ENCODE measurements at regions not wholly inside any gene's neighbourhood (a gene's known extent, or its start where the extent isn't known, plus 50 kb on each side); places are given as distances from the start of the nearest gene placed in this dataset.

DNA sequence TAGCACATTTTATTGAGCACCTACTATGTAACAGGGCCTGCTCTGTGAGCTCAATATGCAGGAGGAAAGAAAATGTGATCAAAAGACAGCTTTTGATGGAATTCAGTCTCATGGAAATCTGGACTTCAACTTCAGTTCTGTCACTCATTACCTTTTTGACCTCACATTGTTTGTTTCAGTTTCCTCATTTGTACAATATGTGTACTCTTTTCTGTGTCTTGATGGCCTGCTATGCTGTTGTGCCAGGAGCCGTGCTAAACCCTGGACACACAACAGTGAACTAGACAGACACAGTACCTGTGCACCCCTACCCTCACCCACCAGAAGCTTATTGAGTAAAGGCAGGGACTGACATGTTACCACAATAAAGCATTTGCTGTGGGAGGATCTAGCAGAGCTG, 162.9 kb upstream of the FGGY start:
- no peak for DNase-seq

- DNase-seq: no peak
Observed at GRCh38 chr1:59135761-59136255, 161.1 kb upstream of the FGGY start.

- no peak for DNase-seq
Observed at GRCh38 chr1:59136541-59137275, 160.2 kb upstream of the FGGY start.

DNA sequence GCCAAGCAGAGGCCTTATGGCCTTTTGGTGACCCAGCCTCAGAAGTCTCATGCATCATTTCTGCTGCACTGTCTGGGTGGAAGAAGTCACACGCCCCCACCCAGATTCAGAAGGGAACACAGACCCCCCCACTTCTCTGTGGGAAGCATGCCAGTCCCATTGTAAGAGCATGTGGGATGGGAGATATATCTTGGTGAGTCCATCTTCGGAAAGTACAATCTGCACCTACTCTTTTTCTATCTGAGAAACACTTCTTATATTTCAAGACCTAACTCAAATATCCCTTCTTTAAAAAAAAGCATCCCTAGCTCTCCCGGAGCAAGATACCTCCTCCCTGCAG, 159.6 kb upstream of the FGGY start:
- DNase-seq: no peak

DNA sequence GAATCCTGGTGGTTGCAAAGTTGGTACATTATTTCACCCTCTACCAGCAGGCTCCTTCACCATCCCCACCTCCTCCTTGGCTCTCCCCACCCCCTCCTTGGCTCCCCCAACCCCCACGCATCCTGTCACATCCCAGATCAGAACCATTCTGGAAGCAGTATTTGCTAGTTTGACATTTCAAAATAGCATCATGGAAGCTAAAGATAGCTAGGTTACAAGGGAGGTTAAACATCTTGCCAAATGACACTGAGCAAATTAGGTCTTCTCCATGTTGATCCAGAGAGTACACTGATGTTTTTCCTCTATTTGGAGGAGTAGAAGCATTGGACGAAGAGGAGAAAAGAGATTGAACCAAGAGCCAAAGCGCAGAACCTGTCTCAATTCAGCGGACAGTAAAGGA, 158.9 kb upstream of the FGGY start:
- no peak for DNase-seq

DNA sequence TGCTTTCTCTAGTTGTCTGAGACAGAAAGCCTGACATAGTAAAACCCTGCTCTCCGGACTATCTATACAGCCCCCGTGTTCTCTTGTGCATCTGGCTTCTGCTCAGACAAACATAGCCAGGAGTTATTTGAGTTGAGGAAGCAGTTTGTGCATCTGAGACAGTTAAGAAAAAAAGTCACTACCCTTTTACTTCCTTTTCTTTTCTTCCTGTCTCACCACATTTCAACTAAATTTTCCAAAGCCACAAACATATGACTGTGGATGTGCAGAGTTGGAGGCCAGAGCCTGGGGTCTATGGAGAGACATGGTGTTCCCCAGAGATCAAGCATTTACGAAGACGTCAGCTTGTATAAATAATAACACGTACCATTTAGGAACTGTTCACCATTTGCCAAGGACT, 158.5 kb upstream of the FGGY start:
- DNase-seq: no peak

DNA sequence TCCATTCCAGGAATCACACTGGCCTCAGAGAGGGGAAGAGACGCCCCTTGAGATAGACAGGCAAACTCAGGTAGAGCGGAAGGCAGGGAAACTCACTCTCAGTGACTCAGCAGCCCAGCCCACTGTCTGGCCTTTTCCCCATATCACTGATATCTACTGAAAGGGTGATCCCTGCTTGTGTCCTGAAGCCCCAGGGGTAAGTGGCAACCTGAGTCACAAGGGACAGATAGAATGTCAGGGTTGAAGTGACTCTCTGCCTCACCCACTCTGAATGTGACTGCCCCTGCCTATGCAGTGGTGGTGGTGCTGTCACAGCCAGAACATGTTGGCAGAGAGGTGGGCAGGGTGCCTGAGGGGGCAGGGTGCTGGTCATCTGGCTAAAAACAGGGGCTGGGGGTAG, 157.5 kb upstream of the FGGY start:
- DNase-seq: no peak

- DNase-seq: no peak
Observed at GRCh38 chr1:59141267-59141863, 155.5 kb upstream of the FGGY start.

- no peak for DNase-seq
Observed at GRCh38 chr1:59142311-59143132, 154.4 kb upstream of the FGGY start.

DNA sequence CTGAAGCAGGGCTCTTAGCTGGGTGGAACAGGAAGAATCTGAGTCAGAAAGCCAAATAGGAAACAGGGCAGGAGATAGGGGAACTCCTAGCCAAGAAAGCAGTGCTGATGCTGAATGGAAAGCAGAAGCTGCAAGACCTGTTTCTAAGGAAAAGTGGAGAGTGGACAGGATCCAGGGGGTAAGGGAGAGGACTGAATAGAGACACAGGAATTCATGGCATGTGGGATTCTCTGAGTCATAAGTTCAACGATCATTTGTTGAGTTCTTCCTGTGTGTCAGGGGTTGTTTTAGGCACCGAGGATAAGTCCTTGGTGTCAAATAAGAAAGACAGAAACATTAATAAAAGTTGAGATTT, 153.8 kb upstream of the FGGY start:
- DNase-seq: no peak

GRCh38 chr1:59143811-59144210, 153.1 kb upstream of the FGGY start:
- DNase-seq: no peak

- no peak for DNase-seq
Observed at GRCh38 chr1:59144959-59145358, 151.9 kb upstream of the FGGY start.

- DNase-seq: no peak
Observed at GRCh38 chr1:59146056-59146455, 150.8 kb upstream of the FGGY start.

DNA sequence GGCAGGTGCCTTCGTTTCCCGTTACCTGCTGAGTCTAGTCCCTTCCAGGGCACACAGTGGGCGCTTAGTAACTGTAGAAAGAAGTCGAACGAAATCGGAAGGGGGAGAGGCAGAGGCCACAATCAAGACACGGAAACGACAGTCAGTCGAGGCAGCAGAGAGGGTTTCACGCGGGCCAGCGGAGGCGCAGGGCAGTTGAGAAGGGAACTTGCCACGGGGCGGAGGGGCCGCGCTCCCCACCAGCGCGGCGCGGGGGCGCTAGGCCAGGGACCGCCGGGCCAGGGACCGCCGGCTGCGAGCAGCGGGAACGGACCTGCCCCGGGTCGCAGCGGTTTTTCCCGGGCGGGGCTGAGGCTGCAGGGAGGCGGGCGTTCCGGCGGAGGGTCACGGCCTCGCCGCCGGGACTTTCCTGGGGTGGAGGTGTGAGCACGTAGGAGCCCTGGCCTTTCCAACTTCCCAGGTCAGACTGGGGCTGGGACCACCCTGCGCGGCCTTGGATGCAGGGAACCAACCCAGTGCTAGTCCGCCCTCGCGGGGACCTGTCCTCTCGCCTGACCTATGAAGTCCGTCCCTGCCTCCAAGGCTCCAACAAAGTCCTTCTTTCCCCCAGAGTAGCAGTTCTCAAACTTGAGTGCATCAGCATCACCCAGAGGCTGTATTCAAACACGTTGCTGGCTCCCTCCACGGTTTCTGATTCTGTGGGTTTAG, 150.1 kb upstream of the FGGY start:
- no peak for DNase-seq

DNA sequence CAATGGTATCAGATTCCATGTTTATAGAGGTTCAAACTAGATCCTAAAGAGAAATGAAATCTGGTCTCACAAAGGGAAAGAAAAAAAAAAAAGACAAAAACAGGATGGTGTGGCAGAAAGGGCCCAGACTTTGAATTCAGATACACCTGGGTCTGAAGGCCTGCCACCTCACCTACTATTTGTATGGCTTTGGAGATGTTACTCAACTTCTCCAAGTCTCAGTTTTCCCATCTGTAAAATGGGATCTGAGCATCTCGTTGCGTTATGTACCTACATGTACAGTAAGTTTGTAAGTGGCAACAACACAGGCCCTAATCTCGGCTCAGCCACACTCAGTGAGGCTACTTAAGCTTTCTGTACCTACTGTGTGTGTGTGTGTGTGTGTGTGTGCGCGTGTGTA, 147.5 kb upstream of the FGGY start:
- DNase-seq: no peak

DNA sequence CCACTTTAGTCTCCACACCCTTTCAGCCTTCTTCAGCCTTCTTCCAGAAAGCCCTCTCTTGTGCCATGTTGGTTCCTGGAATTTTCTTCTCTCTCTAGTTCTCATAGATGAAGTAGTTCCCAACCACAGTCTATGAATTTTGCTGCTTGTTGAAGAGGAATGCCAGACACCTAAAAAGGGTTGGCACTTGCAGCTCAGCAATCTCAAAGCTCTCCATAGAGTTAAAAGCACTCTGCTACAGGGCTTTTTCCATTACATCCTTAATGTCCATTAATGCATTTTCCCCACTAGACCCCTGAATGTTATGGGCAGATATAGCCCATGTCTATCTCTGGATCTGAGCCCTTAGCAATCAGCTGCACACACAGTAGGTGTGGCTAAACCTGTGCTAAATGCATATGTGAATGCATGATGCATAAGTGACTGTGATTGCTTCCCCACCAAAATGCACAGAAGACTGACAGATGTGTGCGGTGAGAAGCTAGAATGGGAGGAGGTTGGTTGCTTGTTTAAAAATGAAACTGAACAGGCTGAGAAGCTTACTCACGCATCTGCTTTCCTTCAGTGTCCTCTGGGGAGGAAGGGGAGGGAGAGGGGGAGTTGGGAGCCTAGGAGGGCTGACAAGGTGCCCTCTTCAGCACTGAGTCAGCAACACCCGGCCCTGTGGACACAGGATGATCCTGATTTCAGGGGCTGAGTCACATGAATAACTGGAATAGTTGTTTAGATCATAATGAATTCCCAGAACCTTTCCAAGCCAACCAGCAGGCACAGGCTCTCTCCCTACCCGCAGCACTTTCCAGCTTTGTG, 146.1 kb upstream of the FGGY start:
- DNase-seq: no peak

DNA sequence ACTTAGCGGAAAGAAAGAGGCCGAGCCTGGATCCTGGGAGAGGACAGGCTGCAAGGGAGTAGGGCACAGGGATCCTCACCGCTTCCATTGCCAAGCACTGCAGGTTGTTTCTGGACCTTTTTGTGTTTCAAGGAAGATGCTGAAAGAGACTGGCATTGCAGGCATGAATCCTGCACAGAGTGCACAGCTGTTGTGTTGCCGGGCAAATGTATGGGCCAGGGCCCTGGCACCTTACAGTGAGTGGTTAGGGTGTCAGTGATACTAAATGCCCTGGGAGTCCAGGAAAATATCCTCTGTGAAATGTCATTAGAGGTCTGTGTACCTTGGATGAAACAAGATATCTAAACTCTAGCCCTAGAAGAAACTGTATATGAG, 145.5 kb upstream of the FGGY start:
- no peak for DNase-seq

DNA sequence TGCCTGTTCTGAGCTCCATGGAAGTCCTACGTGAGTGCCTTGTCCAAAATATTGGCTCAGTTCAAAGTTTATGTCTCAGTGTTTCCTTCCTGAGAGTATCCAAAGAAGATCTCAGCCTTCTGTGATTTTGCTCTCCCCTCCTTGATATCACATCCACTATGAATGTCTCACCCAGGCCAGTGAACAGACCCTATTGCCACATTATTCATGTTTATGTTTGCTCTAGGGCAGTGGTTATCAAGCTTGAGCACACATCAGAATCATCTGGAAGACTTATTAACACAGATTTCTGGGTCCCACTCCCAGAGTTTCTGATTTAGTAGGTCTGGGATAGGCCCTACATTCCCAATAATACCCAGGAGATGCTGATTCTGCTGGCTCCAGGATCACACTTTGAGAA, 145.0 kb upstream of the FGGY start:
- DNase-seq: no peak

GRCh38 chr1:59152511-59152910, 144.4 kb upstream of the FGGY start:
- no peak for DNase-seq

- DNase-seq: no peak
Observed at GRCh38 chr1:59154401-59154800, 142.5 kb upstream of the FGGY start.

DNA sequence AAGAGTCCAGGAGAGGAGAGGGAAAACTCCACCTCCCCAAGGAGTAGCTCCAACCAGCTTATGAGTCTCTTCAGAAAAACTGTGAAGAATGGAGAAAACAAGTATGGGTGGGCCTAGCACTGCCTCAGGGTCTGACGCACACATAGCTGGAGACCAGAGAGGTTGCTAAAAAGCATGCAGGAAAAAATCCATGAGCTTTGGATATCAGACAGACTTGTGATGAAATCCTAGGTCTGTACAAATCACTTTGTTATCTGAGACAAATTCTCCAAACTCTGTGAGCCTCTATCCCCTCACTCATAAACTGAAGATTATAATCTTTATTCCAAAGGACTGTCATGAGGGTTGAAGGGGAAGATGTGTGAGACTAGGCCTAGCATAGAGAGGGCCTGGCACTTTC, 141.5 kb upstream of the FGGY start:
- DNase-seq: no peak

DNA sequence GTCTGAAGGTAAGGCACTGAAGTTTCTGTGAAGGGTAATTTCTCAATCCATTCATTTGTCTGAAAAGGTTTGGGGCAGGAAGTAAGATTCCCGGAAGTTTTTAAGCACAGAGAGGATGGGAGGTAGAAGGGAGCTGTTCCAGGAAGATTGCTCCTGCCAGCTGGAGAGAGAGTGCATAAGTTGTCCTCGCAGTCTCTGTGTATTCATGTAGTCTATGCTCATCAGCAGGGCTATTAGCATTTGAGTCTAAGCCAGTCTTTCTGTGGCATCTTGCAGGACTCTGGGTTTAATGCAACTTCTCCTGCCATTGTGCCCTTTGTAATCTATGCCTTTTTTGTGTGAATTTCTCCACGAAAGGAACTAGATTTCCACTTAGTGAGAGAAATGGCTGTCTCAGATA, 140.8 kb upstream of the FGGY start:
- DNase-seq: no peak

Data from NCI-H146 (cell line).